H1 (cell line): ENCODE measurements at regions not wholly inside any gene's neighbourhood (a gene's known extent, or its start where the extent isn't known, plus 50 kb on each side); places are given as distances from the start of the nearest gene placed in this dataset.

ENCODE experiments used
- CTCF ChIA-PET: fragments of 300-600 bp; sonication (Branson Sonifier 250); formaldehyde crosslinking; loops from one replicate; lab custom pipeline; 2021; ENCODE audit not compliant: partially characterized antibody; lab: Charles Lee
- POLR2A ChIA-PET: fragments of 300-600 bp; sonication (Branson Sonifier 250); formaldehyde crosslinking; loops from one replicate; lab custom pipeline; 2021; ENCODE audit warnings: inconsistent platforms; ENCODE audit not compliant: partially characterized antibody; lab: Charles Lee
- DNase-seq, 2 experiments: peaks; one replicate each; pipeline versions ENCODE4 v3.0.0 to v3.0.0-alpha.2; 2010 to 2022; ENCODE audit warnings: low spot score in 2 of 2, low read depth in 1 of 2, mixed read lengths in 1 of 2
- FAIRE-seq: peaks from 2 replicates; lab custom pipeline; 2011; peaks lifted over from hg19 to GRCh38; lab: Jason Lieb, UNC
- H2AFZ ChIP-seq: 2 replicates; pipeline ENCODE4 v1.8.1; 2012; ENCODE audit warnings: low read length, inconsistent platforms
- H2AK5ac ChIP-seq: 2 replicates; pipeline ENCODE4 v1.6.1; 2013; ENCODE audit warnings: low read depth, low read length
- H2BK120ac ChIP-seq: replicated peaks from 2 replicates; pipeline ENCODE3; 2013; ENCODE audit warnings: low read depth, low read length, inconsistent platforms
- H2BK12ac ChIP-seq: 2 replicates; pipeline ENCODE4 v1.6.1; 2013; ENCODE audit warnings: low read depth, low read length
- H2BK15ac ChIP-seq: 2 replicates; pipeline ENCODE4 v1.6.1; 2013; ENCODE audit warnings: low read length
- H2BK20ac ChIP-seq: 2 replicates; pipeline ENCODE4 v1.6.1; 2013; ENCODE audit warnings: low read length
- H2BK5ac ChIP-seq: 2 replicates; pipeline ENCODE4 v1.6.1; 2013; ENCODE audit warnings: low read depth, low read length
- H3K14ac ChIP-seq: 2 replicates; pipeline ENCODE4 v1.6.1; 2013; ENCODE audit warnings: inconsistent platforms; ENCODE audit not compliant: insufficient read length
- H3K18ac ChIP-seq: 2 replicates; pipeline ENCODE4 v1.6.1; 2013; ENCODE audit warnings: low read length; ENCODE audit errors: extremely low read depth
- H3K23ac ChIP-seq: 2 replicates; pipeline ENCODE4 v1.6.1; 2013; ENCODE audit warnings: inconsistent platforms; ENCODE audit not compliant: insufficient read length
- H3K23me2 ChIP-seq: 2 replicates; pipeline ENCODE4 v1.6.1; 2013; ENCODE audit warnings: low read depth, low read length
- H3K27ac ChIP-seq: 2 replicates; pipeline ENCODE4 v1.6.1; 2011; ENCODE audit warnings: low read depth, low read length, inconsistent platforms
- H3K27me3 ChIP-seq, 4 experiments: replicated peaks in 1 of 4; 1 replicate in 1 of 4; 2 replicates in 3 of 4; pipeline versions ENCODE4 v1.6.1 to v1.8.1; 2011 to 2013; ENCODE audit warnings: low read length in 3 of 4, mild to moderate bottlenecking in 3 of 4, inconsistent platforms in 2 of 4, mixed read lengths in 2 of 4, moderate library complexity in 1 of 4; ENCODE audit not compliant: control insufficient read depth in 3 of 4, insufficient read depth in 3 of 4; ENCODE audit errors: extremely low read depth in 1 of 4
- H3K36me3 ChIP-seq, 4 experiments: 2 replicates each; pipeline versions ENCODE4 v1.6.1 to v1.8.1; 2011 to 2013; ENCODE audit warnings: mild to moderate bottlenecking in 4 of 4, low read length in 3 of 4, moderate library complexity in 2 of 4, control low read depth in 1 of 4, inconsistent platforms in 1 of 4; ENCODE audit not compliant: insufficient read depth in 4 of 4, control insufficient read depth in 2 of 4
- H3K4ac ChIP-seq: replicated peaks from 2 replicates; pipeline ENCODE3; 2013; ENCODE audit warnings: low read length, low read depth, mixed read lengths, inconsistent platforms; ENCODE audit not compliant: insufficient read length
- H3K4me1 ChIP-seq, 4 experiments: replicated peaks in 1 of 4; 1 replicate in 1 of 4; 2 replicates in 3 of 4; pipeline versions ENCODE4 v1.6.1 to v1.8.1; 2011 to 2013; ENCODE audit warnings: low read length in 3 of 4, inconsistent platforms in 2 of 4, mixed read lengths in 1 of 4; ENCODE audit not compliant: insufficient read depth in 4 of 4, control insufficient read depth in 3 of 4
- H3K4me2 ChIP-seq, 2 experiments: 2 replicates each; pipeline versions ENCODE4 v1.6.1 to v1.8.1; 2011 to 2013; ENCODE audit warnings: low read depth in 2 of 2, low read length in 2 of 2, control low read depth in 1 of 2, inconsistent platforms in 1 of 2, mild to moderate bottlenecking in 1 of 2; ENCODE audit not compliant: insufficient read depth in 1 of 2
- H3K4me3 ChIP-seq, 4 experiments: fragments of 200-600, 300-600 bp in 1 of 4; sonication (generic), shearing (Covaris generic), sonication (Bioruptor Twin) in 1 of 4; 2 replicates each; pipeline versions ENCODE4 v1.5.1 to v1.8.1; 2011 to 2016; ENCODE audit warnings: low read length in 4 of 4, low read depth in 3 of 4, control low read depth in 2 of 4, inconsistent platforms in 2 of 4, mild to moderate bottlenecking in 2 of 4, mixed read lengths in 1 of 4, moderate library complexity in 1 of 4; ENCODE audit not compliant: insufficient read depth in 2 of 4; ENCODE audit errors: extremely low read depth in 1 of 4
- H3K56ac ChIP-seq: replicated peaks from 2 replicates; pipeline ENCODE3; 2013; ENCODE audit warnings: low read depth, mild to moderate bottlenecking, mixed read lengths, low read length, inconsistent platforms; ENCODE audit not compliant: insufficient read length
- H3K79me1 ChIP-seq: 2 replicates; pipeline ENCODE4 v1.6.1; 2013; ENCODE audit warnings: low read depth, low read length, control low read depth
- H3K79me2 ChIP-seq, 2 experiments: 2 replicates each; pipeline versions ENCODE4 v1.6.1 to v1.8.1; 2012 to 2013; ENCODE audit warnings: low read length in 2 of 2, mild to moderate bottlenecking in 2 of 2, inconsistent platforms in 1 of 2; ENCODE audit not compliant: insufficient read depth in 2 of 2, control insufficient read depth in 1 of 2
- H3K9ac ChIP-seq, 4 experiments: replicated peaks in 1 of 4; 1 replicate in 1 of 4; 2 replicates in 3 of 4; pipeline versions ENCODE4 v1.6.1 to v1.8.1; 2011 to 2013; ENCODE audit warnings: low read depth in 3 of 4, low read length in 3 of 4, control low read depth in 2 of 4, mild to moderate bottlenecking in 2 of 4, moderate library complexity in 2 of 4, inconsistent platforms in 1 of 4; ENCODE audit errors: extremely low read depth in 1 of 4
- H3K9me3 ChIP-seq, 2 experiments: 2 replicates each; pipeline versions ENCODE4 v1.6.1 to v1.8.1; 2012 to 2013; ENCODE audit warnings: mild to moderate bottlenecking in 2 of 2, moderate library complexity in 2 of 2, control low read depth in 1 of 2, inconsistent platforms in 1 of 2, low read depth in 1 of 2, low read length in 1 of 2, mixed read lengths in 1 of 2; ENCODE audit not compliant: insufficient read depth in 2 of 2
- H4K20me1 ChIP-seq, 2 experiments: replicated peaks in 1 of 2; 2 replicates each; pipeline versions ENCODE3 to v1.8.1; 2011 to 2013; ENCODE audit warnings: inconsistent platforms in 2 of 2, low read length in 2 of 2, mild to moderate bottlenecking in 1 of 2; ENCODE audit not compliant: insufficient read depth in 2 of 2, control insufficient read depth in 1 of 2
- H4K5ac ChIP-seq: 2 replicates; pipeline ENCODE4 v1.6.1; 2013; ENCODE audit warnings: low read length, low read depth, mixed read lengths, inconsistent platforms; ENCODE audit not compliant: insufficient read length
- H4K8ac ChIP-seq: 2 replicates; pipeline ENCODE4 v1.8.0; 2013; ENCODE audit warnings: mild to moderate bottlenecking, moderate library complexity, low read length, inconsistent platforms; ENCODE audit not compliant: insufficient read depth; ENCODE audit errors: extremely low read depth
- H4K91ac ChIP-seq: replicated peaks from 2 replicates; pipeline ENCODE3; 2013; ENCODE audit warnings: low read length, mixed read lengths, inconsistent platforms; ENCODE audit not compliant: insufficient read length
- CBX8 ChIP-seq: fragments of 300-800, 300-1000 bp; sonication (generic); IDR thresholded peaks from 2 replicates; pipeline ENCODE4 v1.7.1; 2016; ENCODE audit warnings: low read depth, low read length, borderline replicate concordance
- GTF2F1 ChIP-seq: IDR thresholded peaks from 2 replicates; pipeline ENCODE4 v1.6.1; 2012; ENCODE audit warnings: low read depth, low read length, improper control_type of control experiment, borderline replicate concordance
- RAD21 ChIP-seq, 2 experiments: IDR thresholded peaks in 1 of 2; conservative IDR thresholded peaks in 1 of 2; 2 replicates each; pipeline ENCODE4 v1.6.1; 2011; ENCODE audit warnings: low read depth in 2 of 2, low read length in 2 of 2, improper control_type of control experiment in 1 of 2, inconsistent platforms in 1 of 2, mild to moderate bottlenecking in 1 of 2, moderate library complexity in 1 of 2
- RNF2 ChIP-seq: fragments of 200-900, 300-1000 bp; sonication (generic); IDR thresholded peaks from 2 replicates; pipeline ENCODE4 v1.7.1; 2016; ENCODE audit warnings: borderline replicate concordance, low read depth, mild to moderate bottlenecking, antibody characterized with exemption, low read length; ENCODE audit not compliant: poor library complexity, severe bottlenecking; ENCODE audit errors: missing control alignments
- SP2 ChIP-seq: IDR thresholded peaks from 2 replicates; pipeline ENCODE4 v1.6.1; 2012; ENCODE audit warnings: mild to moderate bottlenecking, low read length, inconsistent platforms
- TEAD4 ChIP-seq: IDR thresholded peaks from 2 replicates; pipeline ENCODE4 v1.6.1; 2012; ENCODE audit warnings: low read depth, low read length, inconsistent platforms, mixed read lengths
- WGBS, 2 experiments: shearing (Covaris generic) in 1 of 2; methylation state at CpG; one replicate each; pipeline versions ENCODE4 v1.1.6 to v1.1.7; 2013 to 2015; ENCODE audit warnings: low lambda C conversion rate in 2 of 2, mixed read lengths in 2 of 2, inconsistent platforms in 1 of 2, low coverage in 1 of 2, missing lambda C conversion rate in 1 of 2; ENCODE audit not compliant: insufficient replicate concordance in 2 of 2, insufficient coverage in 1 of 2, insufficient read length in 1 of 2; ENCODE audit errors: extremely low coverage in 1 of 2, missing lambda C conversion rate in 1 of 2; 5-methylcytosine and 5-hydroxymethylcytosine counted together
- TF ChIP-seq, protein P1 (sequence below): IDR thresholded peaks from 2 replicates; pipeline ENCODE4 v1.6.1; 2011; ENCODE audit warnings: low read depth, mild to moderate bottlenecking, low read length; ENCODE audit not compliant: insufficient read depth
- TF ChIP-seq, protein P2 (sequence below): IDR thresholded peaks from 2 replicates; pipeline ENCODE4 v1.6.1; 2012; ENCODE audit warnings: inconsistent platforms

DNA sequence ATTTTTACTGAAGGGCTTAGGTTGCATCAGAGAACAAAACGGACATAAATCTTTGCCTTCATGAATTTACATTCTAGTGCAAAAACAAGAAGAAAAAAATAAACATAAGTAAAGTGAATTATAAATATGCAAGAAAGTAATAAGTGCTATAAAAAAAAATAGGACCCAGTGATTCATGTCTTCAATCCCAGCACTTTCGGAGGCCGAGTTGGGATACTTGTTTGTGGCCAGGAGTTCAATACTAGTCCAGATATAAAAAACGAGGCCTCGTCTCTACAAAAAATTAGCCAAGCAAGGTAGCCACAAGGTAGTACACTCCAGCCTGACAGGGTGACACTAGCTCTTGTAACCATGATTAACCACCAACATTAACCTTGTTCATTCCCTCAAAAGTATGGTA is 193.5 kb downstream of the SIM1 start:
- no peak overlapping the region for H3K18ac ChIP-seq
- DNase-seq (no peak), FAIRE-seq (no peak)
- no peaks in the 10 kb centered on the region for H4K20me1 ChIP-seq
- H3K23me2 ChIP-seq = no peaks in the 10 kb centered on the region
- no peaks in the 10 kb centered on the region for H3K79me1 ChIP-seq
- no peak overlapping the region for H3K4me2 ChIP-seq
- H3K79me2 ChIP-seq = no peaks in the 10 kb centered on the region
- no peak overlapping the region for H2BK5ac ChIP-seq
- no peaks in the 10 kb centered on the region for H3K27me3 ChIP-seq
- no peak overlapping the region for H2BK120ac ChIP-seq
- no peak overlapping the region for H4K8ac ChIP-seq
- no peak overlapping the region for H3K27ac ChIP-seq
- peaks cover 0 to 6% of the 10 kb centered on the region in 2 experiments; a peak in 2 of 4 replicates for H3K9me3 ChIP-seq
- no peak overlapping the region for H2BK15ac ChIP-seq
- H3K14ac ChIP-seq = no peak overlapping the region
- H2AK5ac ChIP-seq = no peak overlapping the region
- no peak overlapping the region for H3K9ac ChIP-seq
- WGBS, 2 experiments = 86% methylated on average over 5 of the region's 5 CpGs; no CpG with 5 or more reads in 1 of the 2 experiments
- no peak overlapping the region for H4K91ac ChIP-seq
- H3K4ac ChIP-seq = no peak overlapping the region
- no peak overlapping the region for H2BK12ac ChIP-seq
- H2AFZ ChIP-seq = no peak overlapping the region
- H3K36me3 ChIP-seq = no peaks in the 10 kb centered on the region; a peak in 1 of 8 replicates
- ChIA-PET CTCF (interaction anchor here (1.3 to 1.8 kb wide), 2 partner anchors 13 to 94 kb away, joined by 3 to 5 read pairs; no protein-coding TSS in a partner anchor), POLR2A (no interaction called here)
- no peak overlapping the region for H3K4me3 ChIP-seq
- H3K4me1 ChIP-seq = peaks cover 0 to 12% (median 4%) of the 10 kb centered on the region in 4 experiments; a peak in 2 of 7 replicates
- H3K56ac ChIP-seq = no peak overlapping the region
- TF ChIP-seq TEAD4 = no peak
- no peak for TF ChIP-seq GTF2F1
- TF ChIP-seq, protein P1, sequence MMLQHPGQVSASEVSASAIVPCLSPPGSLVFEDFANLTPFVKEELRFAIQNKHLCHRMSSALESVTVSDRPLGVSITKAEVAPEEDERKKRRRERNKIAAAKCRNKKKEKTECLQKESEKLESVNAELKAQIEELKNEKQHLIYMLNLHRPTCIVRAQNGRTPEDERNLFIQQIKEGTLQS = no peak
- TF ChIP-seq RAD21 (IDR thresholded peaks at IDR 0.05 in 1 of 2, conservative IDR thresholded peaks at IDR 0.05 in 1 of 2; ENCODE audit: low read depth in 2 of 2, low read length in 2 of 2) = no peak
- TF ChIP-seq RNF2 = no peak
- no peak for TF ChIP-seq CBX8
- no peak for TF ChIP-seq SP2
- TF ChIP-seq, protein P2, sequence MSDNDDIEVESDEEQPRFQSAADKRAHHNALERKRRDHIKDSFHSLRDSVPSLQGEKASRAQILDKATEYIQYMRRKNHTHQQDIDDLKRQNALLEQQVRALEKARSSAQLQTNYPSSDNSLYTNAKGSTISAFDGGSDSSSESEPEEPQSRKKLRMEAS = no peak
- H2BK20ac ChIP-seq = no peak overlapping the region
- no peak overlapping the region for H3K23ac ChIP-seq
- no peak overlapping the region for H4K5ac ChIP-seq
